ENCODE measurements at regions not wholly inside any gene's neighbourhood (a gene's known extent, or its start where the extent isn't known, plus 50 kb on each side); places are given as distances from the start of the nearest gene placed in this dataset.
"Not testable (repeated sequence)": the region's sequence is repeated elsewhere in the genome, so short reads cannot be mapped to it uniquely, and the experiment has no call there.

DNA sequence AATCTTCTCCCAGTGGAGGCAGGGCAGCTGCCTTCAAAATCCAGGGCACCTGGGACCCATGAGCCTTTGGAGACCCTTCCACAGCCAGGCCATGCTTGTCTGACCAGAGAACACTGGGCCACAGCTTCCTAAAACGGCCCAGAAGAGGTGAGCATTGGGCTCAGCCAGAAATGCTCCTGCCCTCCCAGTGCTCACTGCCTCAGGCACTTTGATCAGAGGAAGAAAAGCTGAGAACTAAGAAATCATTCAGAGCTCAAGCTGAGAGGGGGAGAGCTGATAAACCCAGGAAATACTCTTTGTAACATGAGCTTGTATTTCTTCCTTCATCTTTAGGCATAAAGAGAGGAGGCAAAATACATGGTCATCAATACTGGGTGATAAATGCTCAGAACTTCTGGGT, 365.5 kb upstream of the KLHL29 start:
- no peak for DNase-seq (ENCODE audit: low spot score)

DNA sequence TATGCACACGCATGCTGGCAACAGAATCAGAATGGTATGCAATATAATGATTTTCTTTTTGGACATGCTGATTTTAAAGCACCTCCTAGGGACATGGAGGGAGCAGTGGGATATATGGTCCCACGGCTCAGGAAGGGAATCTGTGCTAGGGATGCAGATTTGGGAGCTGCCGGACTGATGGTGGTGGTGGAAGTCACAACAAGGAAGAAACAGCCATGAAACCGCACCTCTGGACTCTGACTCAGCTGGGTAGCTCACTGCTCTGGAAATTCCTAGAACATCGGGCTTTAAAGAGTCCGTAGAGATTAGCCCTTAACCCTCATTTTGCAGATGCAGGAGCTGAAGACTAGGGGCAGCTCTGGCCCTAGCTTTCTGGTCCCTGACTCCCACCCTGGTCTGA, 364.3 kb upstream of the KLHL29 start:
- DNase-seq (ENCODE audit: low spot score), result no peak

DNA sequence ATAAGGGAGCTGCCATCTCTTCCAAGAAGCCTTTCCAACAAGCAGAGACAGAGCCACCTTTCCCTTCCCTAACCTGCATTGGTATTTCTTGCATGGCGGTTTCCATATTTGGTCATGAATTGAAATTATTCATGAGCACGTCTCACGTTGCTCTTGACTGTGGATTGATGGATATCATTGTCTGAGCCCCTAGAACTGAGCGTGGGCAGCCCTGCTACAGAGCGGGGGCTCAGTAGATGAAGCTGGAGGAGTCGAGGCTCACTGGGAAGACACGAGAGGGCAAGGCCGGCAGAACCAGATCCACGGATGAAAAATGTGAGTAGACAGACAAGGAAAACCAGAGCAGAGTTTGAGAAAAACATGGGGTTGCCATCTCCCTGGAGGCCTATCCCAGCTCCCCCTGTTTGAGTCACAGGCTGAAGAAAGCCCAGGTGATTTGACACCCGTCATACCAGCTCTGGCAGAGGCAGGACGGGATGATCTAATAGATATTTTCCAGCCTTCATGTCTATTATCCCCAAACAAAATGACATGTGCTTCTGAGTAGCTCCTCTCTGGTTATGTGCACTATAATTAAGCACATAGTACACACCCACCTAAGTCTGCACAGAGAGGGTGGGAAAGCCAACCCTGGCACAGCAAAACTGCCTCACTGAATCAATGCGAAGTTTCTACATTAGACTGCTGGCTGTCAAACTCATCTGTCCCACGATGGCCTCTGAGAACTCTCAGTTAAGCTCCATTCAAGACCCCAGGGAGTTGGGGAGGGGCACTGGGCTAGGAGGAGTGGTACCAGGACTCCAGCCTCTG, 363.5 kb upstream of the KLHL29 start:
- DNase-seq (ENCODE audit: low spot score), result no peak

DNA sequence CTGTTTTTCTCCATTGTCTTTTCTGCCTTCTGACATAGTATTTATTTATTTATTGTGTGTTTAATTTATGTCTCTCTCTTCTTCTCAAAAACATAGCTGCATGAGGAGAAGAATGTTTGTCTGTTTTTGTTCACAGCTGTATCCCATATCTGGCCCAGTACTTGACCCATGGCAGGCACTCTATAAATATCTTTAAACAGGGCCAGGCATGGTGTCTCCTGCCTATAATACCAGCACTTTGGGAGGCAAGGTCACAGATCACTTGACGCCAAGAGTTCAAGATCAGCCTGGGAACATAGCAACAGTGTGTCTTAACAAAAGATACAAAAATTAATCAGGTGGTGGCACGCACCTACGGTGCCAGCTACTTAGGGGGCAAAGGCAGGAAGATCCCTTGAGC, 361.3 kb upstream of the KLHL29 start:
- DNase-seq (ENCODE audit: low spot score), result no peak

DNA sequence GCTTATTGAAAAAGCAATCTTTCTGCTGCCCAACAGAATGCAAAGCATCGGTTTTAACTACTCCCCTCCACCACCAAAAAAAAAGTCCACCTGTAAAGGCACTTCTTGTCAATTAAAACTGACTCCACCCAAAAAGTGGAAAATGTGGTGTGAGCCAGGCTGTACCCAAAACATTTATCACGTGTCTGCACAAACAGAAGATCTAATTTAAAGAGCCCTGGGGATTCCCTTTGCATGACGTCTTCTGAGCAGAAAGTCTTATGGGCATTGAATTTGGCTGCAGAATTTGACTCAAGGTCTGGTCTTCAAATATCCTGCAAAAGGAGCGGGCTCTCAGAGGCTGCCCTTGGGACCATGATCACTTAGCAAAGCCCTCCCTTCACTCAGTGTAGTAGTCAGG, 358.3 kb upstream of the KLHL29 start:
- DNase-seq (ENCODE audit: low spot score), result no peak

DNA sequence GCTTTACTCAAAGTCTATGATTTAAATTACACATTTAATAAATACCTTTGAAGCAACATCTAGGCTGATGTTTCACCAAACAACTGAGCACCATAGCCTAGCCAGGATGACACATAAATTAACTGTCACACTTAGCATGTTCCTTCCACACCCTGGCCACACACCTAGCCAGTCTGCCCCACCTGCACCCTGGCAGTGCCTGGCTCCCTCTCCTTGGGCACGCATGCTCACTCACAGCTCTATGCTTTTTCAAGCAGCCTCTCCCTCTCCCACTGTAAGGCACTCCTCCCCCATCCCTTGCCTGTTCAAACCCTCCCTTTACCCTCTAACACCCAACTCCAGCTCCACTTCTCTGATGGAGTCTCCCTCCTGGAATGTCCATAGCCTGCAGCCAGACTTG, 357.6 kb upstream of the KLHL29 start:
- DNase-seq (ENCODE audit: low spot score), result no peak

DNA sequence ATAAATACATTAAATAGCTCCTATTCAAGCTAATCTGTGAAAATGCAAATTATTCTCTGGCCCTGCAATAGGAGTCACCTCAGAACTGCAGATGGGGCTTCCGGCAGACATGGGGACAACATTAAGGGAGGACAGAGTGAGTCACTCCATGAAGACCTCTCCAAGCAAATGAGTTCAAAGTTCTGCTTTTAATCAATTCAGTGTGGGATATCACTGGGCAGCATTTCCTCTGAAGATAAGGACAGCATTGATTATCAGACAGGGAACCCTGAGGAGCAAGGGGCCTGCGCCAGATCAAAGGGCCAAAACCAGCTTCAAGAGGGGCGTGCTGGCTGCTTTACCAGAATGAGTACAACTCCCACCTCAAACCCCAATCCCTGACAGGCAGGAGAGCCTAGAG, 356.9 kb upstream of the KLHL29 start:
- no peak for DNase-seq (ENCODE audit: low spot score)

DNA sequence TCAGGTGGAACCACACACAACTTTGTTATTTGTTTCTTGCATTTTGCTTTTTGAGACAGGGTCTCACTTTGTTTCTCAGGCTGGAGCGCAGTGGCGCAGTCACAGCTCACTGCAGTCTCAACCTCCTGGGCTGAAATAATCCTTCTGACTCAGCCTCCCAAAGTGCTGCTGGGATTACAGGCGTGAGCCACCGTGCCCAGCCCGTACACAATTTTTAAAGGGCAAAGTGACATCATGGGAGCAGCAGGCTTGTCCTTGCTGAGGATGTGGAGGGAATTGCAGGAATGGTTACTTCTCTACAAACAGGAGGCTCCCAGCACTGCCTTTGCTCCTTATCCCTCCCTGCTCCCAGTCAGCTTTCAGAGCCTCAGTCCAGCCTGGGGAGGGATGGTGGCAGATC, 355.9 kb upstream of the KLHL29 start:
- no peak for DNase-seq (ENCODE audit: low spot score)

DNA sequence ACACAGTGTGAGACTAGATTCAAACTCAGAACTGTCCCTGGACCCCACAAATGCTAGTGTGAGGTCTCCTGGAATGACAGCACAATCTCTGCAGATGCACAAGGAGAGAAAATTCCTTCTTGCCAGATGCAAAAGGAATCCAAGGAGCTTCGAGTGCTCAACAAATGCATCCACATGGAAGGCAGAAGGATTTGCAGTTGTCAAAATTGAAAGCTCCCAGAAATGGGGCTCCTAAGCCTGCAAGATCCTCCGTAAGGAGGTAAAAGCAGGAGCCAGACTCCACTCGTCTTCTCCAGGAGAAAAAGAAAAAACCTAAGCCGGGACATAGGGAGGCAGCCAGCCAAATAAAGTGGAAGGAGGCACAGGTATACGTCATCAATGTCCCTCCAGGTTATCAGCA, 355.0 kb upstream of the KLHL29 start:
- DNase-seq (ENCODE audit: low spot score), result no peak

DNA sequence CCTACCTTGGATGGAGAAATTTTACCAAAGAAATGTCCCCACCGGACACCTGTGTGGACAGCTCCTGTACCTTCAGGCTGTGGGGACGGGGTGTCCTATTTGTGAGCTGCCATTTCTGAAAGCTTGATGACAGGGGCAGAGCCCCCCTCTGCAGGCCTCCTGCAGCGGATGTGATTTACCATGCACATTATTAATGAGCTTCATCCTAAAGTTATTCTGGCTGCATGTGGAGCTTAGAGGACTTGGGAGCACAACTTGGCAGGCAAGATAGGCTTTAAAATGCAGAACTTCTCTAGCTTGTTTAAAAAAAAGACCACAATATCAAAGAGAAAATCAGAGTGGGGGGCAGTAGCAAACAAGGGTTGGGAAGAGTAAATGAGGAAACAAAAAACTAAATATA, 350.0 kb upstream of the KLHL29 start:
- DNase-seq (ENCODE audit: low spot score), result no peak

DNA sequence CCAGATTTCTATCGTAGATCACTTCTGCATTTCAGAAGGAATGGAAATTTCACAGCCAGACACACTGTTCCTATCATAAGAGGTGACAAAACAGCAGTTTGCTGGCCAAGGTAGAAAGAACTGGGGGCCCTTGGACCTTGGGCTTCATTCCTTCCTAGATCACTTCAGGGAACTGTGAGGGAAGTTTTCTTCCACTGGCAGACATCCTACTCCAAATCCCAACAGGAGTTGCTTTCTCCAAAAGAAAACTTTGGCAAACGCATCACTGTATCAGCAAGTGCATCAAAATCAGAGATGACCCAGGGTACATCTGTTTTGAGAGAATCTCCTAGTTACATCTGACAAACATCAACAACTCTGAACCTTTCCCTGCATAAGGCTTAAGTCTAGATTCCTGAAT, 348.4 kb upstream of the KLHL29 start:
- DNase-seq (ENCODE audit: low spot score), result no peak

DNA sequence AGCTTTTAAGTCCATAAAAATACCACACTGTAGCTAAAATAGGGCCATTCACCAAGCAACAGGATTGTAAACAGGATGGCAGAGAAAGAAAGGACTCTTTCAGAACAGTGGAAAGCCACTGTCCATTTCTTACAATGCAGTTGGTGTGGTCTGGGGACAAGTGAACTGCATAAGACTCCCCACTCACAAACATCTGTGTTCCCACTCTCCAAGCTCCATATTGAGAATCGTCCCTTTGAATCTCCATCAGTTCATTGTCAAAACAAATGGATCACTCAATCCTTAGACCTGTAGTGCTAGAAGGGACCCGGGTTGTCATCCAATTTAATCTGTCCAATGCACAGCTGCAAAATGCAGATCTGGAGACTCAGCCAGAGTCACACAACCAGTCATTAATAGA, 347.4 kb upstream of the KLHL29 start:
- no peak for DNase-seq (ENCODE audit: low spot score)

DNA sequence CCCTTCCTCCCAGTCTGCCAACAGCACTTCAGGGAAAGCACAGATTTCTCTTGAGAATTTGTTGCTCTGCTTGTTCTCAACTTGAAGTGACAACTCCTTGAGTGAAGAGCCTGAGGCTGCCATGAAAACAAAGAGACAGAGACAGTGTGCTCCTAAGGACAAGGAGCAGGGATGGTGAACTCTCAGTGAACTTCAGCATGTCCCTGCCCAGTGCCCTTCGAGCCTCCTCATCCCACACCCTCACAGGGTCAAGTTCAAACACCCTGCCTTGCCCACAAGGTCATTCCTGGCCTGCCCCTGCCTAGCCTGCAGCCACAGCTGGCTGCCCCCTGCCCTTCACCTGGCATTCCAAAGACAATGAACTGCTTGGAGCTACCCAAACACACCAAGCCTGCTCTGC, 343.5 kb upstream of the KLHL29 start:
- DNase-seq (ENCODE audit: low spot score), result no peak

DNA sequence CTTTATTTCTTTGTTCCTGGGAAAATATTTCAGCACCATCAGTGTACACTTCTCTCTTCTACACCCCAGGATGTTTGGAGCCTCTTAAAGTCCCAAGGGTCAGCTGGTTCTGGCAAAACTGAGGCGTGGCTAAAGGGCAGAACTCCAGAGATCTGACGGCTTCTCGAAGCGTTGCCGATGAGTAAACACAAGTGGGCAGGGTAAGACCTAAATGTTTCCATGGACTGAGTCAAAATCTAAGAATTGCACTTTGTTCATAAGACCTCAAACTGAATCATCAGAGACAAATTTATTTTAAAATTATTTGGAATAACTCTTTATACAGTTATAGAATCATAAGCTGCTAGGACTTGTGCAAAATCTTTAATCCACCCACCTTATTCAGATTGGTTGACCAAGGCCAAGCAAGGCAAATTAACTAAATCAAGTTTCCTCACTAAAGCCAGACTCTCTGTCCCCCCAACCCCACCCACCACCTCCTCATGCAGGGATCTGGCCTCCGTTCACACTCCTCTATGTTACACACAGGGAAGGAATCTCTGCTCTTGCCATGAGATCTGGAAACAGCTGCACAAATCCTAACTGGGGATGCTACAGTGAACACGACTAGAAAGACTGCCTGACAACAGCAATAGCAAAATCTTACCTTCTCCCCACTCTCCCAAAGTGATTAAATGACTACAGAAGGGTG, 342.6 kb upstream of the KLHL29 start:
- DNase-seq (ENCODE audit: low spot score), result no peak

DNA sequence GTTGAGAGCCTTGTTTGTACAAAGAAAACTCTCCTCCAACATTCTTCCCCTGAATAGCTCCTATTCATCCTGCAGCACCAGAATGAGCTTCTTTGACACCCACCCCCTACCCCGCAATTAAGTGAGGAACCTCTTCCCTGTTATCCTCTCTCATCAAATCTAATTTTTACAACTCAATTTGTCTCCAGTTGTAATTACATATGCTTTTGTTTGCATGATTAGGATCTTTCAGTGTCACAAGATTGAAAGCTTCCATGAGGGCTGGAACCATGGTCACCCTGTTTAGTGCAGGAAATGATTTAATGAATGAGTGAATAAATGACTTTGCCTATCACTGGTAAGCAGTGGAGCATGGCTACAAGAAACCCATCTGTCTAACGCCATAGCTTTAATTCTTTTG, 334.6 kb upstream of the KLHL29 start:
- no peak for DNase-seq (ENCODE audit: low spot score)

DNA sequence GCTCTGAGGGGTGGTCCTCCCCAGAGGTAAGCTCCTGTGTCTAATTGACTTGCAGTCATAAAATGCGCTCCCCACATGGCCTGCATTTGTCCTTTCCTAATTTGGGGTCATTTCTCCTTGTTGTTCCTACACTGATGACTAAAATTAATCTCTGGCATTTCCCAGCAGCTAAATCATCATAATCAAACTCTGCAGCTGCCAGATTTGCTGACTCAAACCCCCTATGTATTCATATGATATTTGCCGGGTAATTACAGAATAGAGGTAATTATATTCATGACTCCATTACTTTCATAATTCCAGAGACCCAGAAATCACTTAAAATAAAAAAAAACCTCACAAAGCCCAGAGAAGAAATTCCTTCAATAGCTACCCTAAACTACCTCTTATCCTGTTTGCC, 331.4 kb upstream of the KLHL29 start:
- no peak for DNase-seq (ENCODE audit: low spot score)

DNA sequence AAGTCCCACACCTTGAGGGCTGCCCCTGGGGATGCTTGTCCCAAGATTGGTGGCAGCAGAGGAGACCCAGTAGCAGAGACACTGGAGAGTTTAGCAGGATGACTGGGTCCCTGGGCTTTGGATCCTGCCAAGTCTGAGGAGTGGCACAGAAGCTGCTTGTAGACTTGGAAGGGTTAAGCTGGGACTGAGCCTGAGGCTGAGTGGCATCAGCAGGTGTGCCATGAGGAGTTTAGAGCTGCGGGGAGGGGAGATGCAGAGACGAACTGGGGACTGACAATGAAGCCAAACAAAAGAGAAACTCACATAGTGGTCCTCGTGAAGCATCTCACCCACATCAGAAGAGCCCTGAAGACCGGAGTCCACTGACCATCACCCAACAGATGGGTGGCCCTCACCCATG, 329.7 kb upstream of the KLHL29 start:
- DNase-seq (ENCODE audit: low spot score), result no peak

DNA sequence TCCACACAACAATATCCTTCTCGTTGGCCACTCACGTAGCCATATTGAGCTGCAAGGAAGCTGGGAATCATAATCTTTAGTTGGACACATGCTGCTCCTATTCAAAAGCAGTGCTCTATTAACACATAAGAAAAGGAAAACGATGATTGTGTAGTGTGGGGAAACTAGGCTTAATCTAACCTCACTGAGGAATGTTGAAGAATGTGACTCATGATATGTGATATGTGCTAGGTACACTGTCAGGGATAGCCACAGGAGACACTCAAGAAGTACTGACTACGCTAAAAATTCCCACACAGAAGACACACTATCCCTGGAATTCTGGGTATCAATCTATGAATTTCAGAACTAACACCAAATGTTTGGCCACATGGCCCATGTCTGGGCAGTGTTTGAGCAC, 328.1 kb upstream of the KLHL29 start:
- not testable (repeated sequence) for DNase-seq (ENCODE audit: low spot score)

DNA sequence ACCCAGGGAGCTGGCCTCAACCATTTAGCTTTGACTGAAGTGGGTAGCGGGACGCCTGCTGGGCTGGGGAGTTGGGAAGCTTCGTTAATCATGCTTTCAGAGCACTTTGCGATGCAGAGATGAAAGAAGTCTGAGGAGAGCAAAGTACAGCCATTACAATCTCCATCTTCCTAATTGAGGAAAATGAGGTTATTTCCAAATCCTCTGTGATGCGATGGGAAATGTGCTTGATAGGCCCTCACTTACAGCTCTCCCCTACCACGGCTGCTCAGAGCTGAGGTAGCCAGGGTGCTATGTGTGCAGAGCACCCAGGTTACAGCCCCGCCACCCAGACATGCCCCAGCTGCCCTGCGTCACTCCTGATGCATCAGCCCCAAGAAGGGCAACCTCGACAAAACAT, 326.5 kb upstream of the KLHL29 start:
- DNase-seq (ENCODE audit: low spot score), result no peak

DNA sequence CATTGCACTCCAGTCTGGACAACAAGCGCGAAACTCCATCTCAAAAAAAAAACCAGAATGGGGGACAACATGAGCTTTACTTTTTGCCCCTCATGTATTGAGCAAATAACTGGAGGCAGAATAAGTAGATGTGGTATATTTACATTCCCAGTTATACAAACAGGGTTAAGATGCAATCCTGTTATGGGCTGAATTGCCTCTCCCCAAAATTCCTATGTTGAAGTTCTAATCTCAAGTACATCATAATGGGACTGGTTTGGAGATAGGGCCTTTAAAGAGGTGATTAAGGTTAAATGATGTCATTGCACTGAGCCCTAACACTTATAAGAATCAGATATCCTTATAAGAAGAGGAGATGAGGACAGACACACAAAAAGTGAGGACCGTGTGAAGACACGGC, 319.8 kb upstream of the KLHL29 start:
- DNase-seq (ENCODE audit: low spot score), result no peak

DNA sequence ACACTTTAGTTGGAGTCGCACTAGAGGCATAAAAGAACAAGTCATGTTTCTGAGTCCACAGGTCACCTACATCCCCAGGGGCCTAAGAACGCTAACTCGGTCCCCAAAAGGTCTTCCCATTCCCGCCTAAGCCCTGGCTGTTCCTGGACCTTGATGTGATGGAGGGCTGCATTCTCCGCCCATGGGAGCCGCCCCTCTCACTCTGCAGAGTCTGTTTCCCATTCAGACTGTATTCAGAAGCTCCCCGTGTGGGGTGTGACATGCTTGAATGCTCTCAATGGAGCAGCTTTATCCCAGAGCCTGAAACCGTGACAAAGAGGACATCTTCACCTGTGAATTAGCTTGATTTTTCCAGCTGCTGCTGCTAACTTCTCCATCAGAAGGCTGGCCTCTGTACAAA, 319.0 kb upstream of the KLHL29 start:
- DNase-seq (ENCODE audit: low spot score), result no peak

DNA sequence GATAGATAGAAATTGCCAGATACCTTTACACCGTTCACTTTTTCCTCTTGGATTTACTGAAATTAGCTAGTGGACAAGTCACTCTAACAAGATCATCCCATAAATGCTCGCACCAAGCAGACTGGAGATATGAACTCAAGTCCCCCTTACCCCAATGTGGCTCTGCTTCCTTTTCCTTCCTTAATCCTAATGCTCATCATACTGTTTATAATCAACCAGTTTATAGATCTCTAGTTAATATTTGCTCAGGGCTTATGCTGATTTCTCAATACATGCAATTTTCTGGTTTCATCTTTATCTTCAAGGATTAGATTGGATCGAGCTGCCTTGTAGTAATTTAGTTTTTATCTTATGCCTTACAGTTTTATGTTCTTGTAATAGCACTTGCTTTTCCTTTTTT, 318.3 kb upstream of the KLHL29 start:
- no peak for DNase-seq (ENCODE audit: low spot score)

DNA sequence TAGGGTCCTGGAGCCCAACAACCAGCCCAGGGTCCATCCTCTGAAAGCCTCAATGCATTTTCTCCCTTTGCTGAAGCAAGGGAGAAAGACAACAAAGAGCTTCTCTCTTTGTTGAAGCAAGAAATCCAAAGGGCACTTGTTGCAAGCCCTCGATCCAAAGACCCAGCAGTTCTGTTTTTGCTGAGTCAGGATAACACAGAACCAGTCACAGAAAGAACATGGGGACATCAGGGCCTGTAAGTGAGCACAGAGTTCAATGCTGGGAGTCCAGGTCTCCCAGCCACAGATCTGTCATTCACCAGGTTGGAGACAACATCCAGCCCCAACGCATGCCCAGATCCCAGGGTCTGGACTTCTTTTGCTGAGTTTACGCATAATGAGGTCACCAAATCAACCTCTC, 315.8 kb upstream of the KLHL29 start:
- DNase-seq (ENCODE audit: low spot score), result no peak

DNA sequence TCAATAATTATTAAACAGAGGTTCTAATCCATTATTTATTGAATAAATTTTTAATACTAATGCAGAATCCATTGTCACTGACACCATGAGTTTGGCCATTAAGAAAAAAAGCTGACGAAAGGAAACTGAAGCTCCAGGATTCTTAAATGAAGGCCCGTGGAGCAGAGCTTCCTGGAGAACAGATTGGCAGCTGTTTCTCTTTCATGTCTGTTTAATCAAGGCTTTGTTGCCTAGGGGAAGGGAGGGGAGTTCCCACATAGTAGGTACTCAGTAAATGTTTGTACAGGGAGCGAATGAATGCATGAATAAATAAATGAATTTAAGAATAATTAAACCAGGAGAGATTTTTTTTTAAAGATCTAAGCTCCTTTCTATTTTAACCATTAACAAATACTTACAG, 315.1 kb upstream of the KLHL29 start:
- DNase-seq (ENCODE audit: low spot score), result no peak

Measured in ureter (tissue), 1 donor.